Glomerular visceral epithelial cell (primary cell): ENCODE measurements at regions not wholly inside any gene's neighbourhood (a gene's known extent, or its start where the extent isn't known, plus 50 kb on each side); places are given as distances from the start of the nearest gene placed in this dataset.
"Not testable (repeated sequence)": the region's sequence is repeated elsewhere in the genome, so short reads cannot be mapped to it uniquely, and the experiment has no call there.

Source experiments
- DNase-seq: peaks from one replicate; pipeline ENCODE4 v3.0.0-alpha.2; 2016; ENCODE audit errors: extremely low spot score

DNA sequence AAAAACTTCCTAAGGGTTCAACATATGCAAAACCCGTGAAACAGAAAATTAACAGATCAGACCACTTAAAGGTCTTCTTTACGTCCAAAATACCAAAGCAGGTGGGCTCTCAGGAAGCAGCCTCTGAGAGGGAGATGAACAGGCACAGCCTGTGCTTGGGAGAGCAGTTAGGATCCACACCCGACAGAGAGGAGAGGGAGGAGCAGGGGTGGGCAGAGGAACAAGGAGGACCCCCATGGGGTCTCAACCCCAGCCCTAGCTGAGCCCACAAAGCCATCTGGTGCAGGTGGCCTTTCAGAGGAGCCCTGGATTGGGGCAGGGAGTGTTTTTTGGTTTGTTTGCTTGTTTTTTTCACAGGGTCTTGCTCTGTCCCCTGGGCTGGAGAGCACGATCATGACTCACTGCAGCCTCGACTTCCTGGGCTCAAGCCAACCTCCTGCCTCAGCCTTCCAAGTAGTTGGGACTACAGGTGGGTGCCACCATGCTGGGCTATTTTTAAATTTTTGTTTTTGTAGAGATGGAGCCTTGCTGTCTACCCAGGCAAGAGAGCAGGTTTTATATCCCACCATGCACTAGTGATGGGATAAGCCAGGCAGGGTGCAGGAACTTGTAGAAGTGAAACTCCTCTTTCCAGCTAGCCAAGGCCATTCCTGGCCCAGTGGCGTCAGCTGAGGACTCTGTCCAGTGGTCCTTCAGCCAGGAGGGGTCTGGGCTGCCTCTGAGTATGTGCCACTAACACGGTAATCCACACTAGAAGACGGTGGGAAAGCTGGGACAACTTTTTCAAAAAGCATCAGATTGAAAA, 154.1 kb upstream of the HDAC4 start:
- no peak for DNase-seq

DNA sequence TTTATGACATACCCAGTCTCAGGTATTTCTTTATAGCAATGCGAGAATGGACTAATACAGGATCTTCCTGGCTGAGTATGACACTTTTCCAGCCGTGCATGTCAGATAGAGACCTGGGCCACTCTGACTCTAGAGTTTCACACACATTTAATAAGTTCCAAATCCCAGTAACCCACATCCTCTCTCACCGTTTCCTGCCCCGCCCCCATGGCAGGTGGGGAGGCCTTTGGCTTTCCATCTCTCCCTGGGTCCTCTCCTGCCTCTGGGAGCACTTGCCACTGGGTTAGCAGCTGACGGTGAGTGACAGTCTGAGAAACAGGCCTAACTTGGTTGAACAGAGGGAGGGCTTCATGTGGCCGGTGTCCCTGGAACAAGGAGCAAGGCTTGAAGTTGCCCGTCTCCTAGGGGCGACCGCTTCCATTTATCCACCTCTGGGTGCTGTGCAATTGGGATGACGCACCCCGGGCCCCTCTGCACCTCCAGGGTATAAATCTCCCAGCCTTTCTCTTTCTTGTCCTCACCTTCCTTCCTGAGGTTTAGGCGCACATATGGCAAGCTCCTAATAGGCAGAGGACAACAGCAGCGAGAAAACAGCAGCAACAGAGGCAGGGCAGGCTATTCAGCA, 152.7 kb upstream of the HDAC4 start:
- no peak for DNase-seq

DNA sequence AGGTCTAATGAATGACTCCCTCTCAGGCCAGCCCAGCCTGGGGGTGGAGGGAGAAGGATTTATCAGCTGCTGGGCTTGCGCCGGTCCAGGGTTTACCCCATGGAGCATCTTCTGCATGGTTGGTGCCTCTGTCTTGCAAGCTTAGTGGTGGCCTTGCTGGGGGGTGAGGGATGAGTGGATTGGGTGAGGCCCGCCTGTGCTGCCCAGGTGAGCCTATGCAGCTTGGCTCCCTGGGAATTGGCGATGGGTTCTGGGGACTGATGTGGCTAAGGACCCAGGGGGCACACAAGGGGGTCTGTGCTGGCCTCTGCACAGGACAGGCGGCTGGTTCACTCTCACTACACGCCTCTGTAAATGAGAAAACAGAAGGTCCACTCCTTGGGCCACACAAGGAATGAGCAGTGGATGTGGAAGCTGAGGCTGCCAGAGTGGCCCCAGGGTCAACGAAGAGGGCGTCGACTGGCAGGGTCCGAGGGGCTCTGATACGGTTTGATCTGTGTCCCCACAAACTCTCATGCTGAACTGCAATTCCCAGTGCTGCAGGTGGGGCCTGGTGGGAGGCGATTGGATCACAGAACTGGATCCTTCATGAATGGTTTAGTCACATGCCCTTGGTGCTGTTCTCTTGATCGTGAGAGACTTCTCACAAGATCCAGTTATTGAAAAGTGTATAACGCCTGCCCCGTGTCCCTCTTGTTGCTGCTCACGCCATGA, 151.6 kb upstream of the HDAC4 start:
- DNase-seq: no peak

DNA sequence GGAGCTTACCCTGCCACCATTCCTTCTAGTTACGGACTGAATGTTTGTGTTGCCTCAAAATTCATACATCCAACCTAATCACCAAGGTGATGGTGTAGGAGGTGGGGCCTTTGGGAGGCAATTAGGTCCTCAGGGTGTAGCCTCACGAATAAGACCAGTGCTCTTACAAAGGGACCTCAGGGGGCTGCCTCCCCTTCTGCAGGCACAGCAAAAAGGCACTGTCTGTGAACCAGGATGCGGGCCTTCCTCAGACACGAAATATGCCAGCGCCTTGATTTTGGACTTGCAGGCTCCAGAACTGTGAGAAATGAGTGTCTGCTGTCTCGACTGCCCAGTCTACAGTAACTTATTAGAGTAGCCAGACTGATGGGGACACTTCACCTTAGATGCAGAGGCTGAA, 150.4 kb upstream of the HDAC4 start:
- no peak for DNase-seq

DNA sequence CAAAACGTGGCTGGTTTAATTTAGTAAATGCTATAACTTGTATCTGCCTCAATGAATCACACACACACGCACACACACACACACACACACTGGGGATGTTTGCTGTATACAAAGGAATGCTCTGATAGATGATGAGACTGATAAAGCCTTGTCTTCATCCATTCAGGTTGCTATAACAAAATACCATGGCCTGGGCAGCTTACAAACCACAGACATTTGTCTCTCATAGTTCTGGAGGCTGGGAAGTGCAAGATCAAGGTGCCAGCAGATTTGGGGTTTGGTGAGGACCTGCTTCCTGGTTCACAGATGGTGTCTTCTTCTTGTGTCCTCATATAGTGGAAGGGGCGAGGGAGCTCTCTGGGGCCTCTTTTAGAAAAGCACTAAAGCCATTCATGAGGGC, 149.5 kb upstream of the HDAC4 start:
- no peak for DNase-seq

DNA sequence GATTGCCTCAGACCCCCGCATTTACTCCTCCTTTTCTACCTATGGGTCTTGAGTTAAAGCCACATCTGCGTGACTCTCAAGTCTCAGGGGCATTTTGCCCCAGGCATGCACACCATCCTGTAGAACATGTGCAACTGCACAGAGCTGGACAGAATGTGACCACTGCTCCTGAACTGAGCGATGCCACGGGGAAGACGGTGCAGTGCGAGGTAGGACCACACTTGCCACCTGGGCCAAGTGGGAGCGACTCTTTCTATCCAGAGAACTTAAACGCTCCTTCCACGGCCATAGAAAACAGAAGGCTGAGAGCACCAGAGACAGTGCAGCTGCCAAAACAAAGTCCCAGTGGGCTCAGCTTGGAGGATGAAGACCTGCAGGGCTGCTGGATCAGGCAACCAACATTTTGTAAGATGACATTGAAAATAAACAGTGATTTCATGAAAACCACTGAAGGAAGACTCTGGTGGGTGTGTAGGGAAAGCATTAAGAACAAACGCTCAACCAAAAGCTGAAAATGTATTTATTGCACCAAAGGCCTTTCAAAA, 149.0 kb upstream of the HDAC4 start:
- no peak for DNase-seq

DNA sequence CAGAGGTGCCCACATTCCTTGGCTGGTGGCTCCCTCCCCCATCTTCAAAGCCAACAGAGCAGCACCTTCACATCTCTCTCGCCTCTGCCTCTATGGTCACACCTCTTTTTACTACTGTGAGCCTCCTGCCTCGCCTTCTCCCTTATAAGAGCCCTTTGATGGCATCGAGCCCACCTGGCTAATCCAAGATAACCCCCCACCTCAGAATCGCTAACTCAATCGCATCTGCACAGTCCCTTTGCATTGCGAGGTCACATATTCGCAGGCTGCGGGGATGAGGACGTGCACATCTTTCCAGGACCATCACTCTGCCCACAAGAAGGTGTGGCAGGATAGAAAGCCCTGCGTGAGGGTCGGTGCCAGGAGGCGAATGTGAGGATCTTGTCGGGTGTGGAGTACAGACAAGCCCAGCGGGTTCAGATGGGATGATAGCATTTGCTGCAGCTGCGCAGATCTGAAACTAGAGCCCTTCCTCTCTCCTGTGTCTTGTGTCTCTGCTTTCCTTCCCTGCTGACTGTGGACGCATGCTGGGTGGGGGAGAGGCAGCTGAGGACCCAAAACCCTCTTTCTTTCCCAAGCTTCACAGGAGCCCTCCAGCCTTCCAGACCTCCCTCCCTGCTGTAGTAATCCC, 148.3 kb upstream of the HDAC4 start:
- no peak for DNase-seq

DNA sequence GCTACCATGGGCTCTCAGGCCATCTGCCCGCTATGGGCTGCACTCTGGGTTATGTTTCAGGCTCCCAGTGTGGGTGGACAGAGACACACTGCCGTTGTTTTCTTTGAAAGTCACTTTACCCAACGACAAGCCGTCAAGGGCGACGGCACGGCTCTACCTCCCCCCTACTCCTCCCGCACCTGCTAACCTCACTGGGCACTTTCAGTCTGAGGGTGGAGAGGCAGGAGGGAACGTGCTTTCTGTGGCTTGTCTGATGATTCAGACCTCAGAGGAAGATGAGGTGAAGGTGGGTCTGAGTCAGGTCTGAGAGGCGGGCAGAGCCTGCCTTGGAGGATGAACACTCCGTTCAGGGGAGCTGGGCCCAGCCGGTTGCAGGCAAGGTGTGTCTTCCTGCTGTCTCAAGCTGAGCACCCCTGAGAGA, 147.6 kb upstream of the HDAC4 start:
- DNase-seq: no peak

DNA sequence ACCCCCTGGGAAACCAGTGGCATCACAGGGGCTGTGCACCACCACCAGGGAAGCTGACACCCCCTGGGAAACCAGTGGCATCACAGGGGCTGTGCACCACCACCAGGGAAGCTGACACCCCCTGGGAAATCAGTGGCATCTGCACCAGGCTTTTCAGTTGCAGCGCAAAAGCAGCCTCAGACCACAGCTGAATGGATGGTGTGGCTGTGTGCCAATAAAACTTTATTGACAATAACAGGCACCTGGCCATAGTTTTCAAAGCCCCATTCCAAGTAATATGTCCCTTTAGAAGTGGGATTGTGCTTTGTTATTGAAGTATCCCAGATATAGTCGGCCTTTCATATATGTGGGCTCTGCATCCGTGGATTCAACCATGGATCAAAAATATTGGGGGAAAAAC, 146.3 kb upstream of the HDAC4 start:
- DNase-seq: not testable (repeated sequence)

DNA sequence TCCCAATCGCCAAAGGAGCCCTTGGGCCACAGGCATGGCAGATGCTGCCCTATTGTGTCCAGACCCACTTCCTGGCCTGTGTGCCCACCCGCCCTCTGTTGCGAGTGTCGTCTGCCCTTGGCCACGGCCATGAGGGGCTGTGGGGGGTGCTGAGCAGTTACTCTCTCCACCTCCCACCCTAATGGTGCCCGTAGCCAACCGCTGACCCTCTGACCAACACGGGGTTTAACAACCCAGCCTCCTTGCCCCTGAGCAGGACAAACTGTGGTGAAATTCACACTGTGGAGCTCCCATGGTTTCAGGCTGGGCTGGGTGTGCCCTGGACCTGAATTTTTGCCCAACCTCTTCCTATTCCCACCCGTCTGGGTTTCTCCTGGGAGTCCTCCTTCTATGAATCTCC, 145.7 kb upstream of the HDAC4 start:
- DNase-seq: no peak

DNA sequence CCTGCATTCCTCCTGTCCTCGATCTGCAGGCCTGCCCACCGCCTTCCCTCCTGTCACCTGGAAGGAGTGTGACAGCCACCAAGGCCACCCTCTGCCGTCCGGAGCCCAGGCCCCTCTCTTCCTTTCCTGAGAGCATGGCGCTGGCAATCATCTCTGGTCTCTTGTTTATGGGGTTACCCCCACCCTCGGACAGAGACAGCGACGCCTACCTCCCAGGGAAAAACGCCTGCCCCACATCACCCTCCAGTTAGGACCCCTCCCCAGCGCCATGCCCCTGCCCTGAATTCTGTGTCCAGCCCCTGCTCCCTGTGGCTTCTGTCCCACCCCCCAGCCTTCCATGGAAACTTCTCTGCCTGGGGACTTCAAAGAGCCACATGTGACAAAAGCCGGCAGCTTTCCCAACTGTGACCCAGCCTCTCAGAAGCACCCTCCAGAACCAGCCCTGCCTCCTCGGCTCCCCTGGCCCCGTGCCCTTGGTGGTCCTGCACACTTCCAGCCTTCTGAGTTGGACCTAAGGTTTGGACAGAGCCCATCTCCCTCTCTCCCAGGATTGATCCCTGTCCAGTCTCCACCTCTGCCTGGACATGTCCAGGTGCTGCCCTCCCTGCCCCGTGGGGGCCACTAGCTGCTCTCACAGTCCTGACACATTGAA, 145.0 kb upstream of the HDAC4 start:
- no peak for DNase-seq

DNA sequence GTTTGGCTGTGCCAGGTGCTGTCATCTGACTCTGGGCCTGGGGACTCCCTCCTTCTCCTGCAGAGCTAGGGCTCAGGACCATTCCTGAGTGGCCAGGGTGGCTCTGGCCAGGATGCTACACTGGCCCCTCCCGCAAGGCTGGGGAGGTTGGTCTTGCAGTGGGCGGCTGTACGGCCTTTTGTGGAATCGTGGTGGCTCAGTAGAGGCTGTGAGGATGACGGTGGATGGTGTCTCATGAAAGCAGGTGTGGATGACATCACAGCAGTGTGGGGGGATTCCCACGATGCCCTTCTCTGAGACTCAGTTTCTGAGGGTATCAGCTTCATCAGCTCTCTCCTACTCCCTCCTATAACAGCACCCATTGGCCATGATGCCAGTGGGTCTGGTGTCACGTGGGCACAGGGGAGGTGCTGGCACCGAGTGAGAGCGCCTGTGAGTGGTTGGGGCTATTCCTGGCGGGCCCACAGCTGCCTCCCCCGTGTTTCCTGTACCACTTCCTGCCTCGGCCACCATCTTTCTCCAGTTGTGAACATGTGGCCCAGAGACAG, 144.2 kb upstream of the HDAC4 start:
- DNase-seq: no peak

DNA sequence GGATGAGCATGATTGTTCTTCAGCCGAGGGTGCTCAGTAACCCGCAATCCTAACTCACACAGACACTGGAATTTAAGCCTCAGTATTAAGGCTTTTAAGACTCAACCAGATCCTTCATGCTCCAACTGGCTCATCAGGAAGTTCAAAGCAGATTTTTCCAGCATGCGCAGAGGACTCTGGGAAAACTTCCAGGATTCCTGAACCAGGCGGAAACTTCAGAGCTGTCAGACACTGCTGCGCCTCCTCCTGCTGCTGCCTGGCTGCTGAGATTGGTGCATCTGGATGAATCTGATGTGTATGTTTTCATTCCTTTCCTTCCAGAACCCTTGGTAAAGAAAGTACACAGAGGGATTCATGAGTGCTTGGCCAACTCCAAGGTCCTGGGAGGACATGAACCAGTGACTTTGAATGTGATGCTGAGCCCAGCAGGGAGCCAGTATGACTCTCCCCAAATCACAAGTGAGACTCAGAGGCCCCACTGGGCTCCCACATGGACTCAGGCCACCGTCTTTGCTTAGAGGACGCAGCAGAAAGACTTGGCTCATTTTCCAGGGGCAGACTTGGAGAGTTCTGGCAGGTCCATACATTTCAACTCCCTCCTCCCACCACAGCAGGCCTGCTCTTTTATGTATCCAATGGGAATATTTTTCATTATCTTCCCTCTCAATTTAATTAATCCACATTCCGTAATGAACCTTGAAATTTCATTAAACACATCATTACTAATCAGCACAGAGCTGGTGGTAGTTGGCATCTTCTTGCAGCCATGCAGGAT, 143.5 kb upstream of the HDAC4 start:
- DNase-seq: no peak

DNA sequence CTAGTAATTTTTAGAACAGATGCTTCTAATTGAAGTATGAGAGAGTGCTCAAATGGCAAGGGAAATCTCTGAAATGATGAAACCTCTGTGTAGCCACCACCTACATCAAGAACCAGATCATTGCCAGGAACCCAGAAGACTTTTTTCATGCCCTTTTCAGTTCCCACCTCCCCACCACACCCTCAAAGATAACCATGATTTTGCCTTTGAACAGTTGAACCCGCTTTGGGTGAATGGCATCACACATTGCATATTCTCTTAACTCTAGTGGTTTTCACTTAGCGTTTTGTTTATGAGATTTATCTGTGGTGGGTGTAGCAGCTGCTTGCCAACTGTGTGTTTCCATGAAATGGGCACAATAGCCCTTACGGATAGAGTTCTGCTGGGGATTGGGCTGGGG, 142.9 kb upstream of the HDAC4 start:
- DNase-seq: no peak

DNA sequence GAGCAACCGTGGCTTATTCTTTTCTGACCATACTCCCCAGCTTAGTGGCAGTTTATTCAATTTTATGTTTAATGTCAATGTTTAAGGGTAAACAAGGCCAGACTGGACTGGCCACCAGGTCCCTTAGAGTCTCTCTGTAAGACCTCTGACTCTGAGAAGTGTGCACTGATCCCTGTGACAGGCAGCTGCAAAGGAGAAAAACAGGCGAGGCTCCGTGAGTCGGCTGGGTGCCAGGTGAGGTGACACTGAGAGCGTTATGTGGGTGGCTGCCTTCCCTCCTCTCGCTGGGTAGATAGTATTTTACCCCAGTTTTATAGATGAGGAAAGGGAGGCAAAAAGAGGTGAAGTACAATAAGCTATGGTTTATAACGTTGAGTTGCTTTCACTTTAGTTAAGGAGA, 139.4 kb upstream of the HDAC4 start:
- no peak for DNase-seq

DNA sequence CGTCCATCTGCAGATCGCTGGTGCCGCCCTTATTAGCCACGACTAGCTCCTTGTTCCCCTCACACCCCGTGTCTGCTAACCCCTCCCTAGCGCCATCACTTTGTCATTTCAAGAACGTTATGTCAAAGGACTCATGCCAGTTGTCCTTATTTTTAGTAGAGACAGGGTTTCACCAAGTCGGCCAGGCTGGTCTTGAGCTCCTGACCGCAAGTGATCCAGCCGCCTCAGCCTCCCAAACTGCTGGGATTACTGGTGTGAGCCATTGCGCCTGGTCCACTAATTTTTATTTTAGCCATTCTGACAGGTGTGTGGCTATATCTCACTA, 138.9 kb upstream of the HDAC4 start:
- no peak for DNase-seq

DNA sequence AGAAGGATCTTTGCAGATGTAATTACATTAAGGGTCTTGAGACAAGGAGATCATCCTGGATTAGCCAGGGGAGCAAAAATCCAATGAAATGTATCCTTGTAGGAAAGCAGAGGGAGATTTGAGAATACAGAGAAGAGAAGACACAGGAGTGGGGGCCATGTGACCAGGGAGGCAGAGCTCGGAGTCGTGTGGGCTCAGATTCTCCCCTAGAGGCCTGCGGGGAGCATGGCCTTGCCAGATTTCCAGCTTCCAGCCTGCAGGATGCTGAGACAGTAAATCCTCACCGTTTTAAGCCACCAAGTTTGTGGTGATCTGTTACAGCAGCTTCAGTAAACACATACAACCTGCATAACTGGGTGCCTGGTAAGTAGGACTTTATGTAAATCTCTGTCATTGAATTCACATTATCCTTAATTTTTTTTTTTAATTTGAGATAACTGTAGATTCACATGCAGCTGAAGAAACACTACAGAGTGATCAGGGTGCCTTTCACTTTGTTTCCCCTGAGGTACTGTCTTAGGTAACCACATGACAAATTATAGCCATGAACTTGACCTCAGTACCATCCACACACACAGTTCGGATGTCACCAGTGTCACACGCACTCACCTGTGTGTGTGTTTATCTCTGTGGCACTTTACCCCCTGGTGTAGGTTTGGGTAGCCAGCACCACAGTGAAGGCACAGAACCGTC, 138.4 kb upstream of the HDAC4 start:
- no peak for DNase-seq

DNA sequence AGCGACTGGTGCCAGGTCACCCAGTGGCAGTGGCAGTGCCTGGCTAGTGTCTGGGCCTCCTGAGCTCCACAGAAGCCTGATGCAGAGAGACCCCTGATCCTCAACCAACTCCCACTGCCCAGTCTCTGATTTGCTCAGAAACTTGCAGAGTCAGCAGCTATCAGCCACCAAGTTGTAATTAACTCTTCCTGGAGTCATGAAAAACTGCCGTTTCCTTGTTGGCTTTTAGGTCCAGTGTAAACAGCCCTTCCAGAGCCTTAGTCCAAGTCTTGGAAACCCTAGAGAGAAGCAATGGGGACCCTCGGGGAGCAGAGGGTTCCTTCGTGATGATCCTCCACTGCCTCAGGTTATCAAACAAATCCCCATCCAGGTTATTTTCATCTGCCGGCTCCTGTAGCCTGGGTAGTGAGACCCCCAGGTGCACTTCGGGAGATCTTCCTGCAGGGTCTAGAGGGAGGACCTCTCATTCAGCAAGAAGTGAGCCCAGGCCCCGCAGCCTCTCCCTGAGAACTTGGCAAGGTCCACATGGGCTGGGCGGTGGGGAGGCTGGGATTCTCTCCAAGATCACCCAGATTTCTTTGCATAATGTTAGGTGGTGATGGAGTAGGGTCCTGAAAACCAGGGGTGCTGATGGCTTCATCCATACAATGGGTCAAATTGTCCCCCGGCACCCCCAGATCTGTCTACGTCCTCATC, 137.7 kb upstream of the HDAC4 start:
- DNase-seq: no peak

DNA sequence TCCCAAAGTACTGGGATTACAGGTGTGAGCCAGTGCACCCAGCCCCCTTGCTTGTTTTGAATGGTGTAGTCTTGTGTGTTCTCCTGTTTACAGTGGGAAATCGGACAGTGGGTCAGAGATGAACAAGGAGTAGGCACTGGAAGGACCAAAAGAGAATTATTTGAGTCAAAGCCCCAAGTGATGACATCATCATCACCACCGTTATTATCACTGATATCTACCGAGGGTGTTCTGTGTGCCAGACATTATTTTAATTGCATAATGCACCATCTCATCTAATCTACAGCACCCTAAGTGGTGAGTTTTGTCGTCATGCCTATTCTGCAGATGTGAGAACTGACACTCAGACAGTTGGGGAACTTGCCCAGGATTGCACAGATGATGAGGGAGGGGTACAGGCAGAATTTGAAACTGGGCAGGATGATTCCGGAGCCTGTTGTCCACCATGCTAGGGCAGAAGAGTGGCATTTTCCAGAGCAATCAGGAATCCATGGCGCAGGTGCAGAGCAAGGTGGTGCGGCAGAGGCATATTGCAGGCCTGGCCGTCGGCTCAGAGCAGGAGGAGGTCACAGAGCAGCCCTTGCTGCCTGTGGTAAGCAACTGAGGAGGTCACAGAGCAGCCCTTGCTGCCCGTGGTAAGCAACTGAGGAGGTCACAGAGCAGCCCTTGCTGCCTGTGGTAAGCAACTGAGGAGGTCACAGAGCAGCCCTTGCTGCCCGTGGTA, 137.0 kb upstream of the HDAC4 start:
- DNase-seq: no peak
